ENCODE measurements at regions not wholly inside any gene's neighbourhood (a gene's known extent, or its start where the extent isn't known, plus 50 kb on each side); places are given as distances from the start of the nearest gene placed in this dataset.

DNA sequence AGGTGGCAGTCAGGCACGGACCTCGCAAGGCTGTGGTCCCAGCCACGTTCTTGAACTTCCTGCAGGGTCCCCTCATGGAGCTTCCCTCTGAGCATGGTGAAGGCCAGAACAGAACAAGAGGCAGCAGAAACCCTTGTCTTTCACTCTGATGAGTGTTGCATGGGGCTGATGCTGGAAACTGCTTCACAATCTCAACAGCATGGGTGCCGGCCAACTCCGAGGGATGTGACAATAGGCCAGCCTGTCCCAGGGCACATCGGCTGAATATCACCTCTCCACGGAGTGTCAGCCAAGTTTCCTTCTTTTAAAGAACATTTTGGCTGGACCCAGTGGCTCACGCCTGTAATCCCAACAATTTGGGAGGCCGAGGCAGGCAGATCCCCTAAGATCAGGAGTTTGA, 173.9 kb downstream of the FOXO1 start:
- no peak for DNase-seq

DNA sequence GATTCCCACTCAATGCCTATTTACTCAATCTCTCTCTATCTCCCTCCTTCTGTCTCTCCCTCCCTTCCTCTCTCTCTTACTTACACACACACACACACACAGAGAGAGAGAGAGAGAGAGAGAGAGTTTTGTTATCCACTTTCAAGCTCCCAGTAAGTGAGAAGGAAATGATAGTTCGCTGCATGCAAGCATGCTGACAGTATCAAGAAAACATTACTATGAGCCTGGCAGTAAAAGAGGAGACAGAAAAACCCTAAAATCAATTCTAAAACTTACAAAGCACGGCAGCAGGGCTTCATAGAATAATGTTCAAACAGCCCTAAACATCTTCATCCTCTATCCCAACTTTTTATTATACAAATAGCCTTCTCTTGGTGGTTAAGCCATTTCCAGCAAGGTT, 171.9 kb downstream of the FOXO1 start:
- no peak for DNase-seq

DNA sequence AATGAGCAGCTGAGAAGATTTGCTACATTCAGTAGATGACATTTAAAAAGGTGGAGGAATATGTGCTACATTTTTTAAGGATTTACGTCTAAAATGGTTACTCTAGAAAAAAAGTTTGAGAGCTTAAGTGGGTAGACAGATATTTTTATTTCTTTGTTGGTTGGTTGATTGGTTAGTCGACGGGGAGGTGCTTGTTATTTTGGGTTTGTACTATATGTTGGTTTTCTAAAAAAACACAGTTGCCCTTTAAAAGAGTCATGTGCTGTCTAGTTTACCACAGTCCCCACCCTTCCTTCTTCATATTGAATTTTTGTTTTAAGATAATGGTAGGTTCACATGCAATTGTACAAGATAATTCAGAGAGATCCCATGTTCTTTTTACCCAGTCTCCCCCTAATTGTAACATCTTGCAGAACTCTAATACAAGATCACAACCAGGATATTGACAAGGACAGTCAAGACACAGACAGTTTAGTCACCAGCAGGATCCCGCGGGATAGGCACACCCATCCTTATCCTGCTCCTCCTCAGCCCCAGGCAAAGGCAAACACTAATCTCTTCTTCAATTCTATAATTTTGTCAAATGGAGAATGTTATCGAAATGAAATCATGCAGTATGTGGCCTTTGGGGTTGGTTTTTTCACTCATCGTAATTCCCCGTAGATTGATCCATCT, 171.4 kb downstream of the FOXO1 start:
- DNase-seq, result no peak

DNA sequence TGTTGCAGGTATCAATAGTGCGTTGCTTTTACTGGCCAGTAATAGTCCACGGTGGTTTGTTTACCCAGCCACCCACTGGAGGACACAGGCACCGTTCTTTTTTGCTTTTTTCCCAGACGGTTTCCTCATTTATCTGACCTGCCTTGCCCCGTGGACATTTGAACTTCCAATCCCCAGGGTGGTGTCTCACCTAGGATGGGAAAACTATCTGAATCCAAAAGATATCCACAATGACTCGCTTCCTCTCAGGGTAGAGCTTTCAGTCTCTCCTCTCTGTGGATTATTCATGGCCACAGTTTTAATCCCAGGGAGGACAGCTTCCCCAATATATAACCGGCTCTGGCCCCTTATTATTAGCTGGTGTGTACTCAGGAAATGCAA, 170.8 kb downstream of the FOXO1 start:
- DNase-seq, result no peak

DNA sequence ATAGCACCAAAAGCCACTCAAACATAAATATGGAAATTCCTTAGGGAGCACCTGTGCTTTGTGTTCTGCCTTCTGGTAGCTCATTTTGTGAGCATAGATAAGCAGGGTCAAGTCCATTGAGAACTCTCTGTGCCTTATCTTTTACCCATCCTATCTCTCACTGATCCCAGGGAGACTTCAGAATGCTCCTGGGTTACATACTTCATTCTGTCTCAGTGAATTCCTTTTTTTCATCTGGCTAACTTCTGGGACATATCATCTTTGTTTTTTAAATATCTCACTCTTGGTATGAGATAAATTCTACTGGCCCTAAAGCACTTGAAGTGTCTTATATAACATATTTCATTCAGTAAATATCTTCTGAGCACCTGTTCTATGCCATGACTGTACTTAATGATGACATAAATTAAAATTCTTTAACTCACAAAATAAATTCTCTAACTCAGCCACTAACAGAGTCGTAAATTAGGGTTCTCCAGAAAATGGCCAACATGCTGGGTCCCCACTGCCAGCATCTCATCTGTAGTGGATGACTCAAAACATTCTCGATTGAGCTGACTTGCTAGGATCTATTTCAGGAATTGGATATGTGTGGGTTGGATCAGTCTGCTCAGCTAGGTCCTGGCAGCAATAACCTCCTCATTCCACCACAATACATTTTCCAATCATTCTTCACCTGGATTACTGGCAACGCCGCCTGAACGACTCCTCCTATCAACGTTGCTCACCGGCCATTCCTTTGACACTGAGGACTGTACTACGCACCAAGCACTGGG, 170.2 kb downstream of the FOXO1 start:
- DNase-seq, result no peak

DNA sequence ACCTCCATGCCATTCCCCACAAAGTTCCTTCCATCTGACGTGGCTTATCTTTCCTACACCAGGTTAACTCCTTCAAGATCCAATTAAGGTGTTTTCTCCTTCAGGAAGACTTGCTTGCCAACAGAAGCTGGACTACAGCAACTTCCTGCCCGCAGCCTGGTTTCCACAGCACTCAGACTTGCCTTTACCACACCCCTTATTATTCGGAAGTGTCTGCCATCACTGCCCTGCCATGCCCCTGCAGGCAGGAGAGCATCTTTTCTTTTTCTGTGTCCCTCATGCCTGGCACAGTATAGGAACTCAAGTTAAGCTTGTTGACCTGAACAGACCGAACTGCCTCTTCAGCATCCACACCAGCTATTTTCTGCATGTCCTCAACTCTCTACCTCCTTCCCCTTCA, 168.0 kb downstream of the FOXO1 start:
- DNase-seq, result no peak

DNA sequence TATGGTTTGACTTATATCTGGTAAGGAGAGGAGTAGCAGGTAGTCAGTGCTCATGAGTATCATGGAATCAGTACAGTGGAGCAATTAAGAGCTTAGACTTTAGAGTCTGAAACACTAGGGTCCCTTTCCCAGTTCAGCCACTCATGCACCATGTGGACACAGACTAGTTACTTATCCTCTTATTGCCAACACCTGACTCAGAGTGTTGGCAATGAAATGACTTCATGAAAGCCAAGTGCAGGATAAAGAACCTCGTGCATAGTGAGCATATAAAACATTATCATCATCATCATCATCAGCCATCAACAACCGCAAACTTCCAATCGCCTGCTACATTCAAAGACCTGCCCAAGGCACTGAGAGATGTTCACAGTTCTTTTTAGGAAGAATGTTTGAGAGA, 164.2 kb downstream of the FOXO1 start:
- no peak for DNase-seq

DNA sequence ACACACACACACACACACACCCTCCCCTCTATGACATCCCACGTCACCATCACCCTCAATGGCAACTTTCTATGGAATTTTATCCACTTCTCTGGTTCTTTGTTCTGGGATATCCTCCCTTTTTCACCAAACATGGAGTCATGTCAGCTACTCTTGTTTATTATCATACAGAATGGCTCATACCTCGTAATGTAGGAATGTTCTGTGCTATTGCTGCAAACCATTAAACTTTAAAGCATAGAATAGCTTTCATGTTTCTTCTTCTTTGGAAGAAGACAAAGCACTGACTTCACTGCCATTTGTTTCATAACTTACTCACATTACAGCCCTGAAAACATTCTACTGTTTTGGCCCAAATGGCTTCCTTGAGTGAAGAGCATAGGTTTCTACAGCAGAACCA, 163.4 kb downstream of the FOXO1 start:
- no peak for DNase-seq

DNA sequence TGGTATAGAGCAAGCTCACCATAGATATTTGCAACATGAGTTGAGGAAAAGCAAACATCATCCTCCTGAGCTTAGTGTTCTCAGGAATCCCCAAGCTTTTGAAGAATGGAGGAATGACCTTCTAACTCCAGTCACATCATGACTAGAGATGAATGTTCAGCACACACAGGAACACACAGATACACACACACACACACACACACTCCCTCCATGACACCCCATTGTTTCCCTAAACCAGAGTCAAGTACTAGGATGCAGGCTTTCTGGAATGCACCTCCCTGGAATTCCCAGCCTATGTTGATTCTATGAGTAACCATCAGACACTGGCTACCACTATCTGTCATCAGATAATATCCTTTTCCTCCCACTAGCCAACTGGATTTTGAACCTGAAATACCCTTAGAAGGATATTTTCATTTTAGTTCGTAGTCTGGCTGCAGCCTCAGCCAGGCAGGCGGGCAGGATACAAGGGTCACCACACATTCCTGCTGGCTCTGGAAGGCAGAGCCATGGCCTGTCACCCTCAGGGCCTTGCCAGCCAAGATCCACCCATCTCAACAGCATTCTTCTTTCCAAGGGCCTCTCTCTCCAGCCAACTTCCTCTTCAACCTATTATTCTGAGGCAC, 162.4 kb downstream of the FOXO1 start:
- no peak for DNase-seq

DNA sequence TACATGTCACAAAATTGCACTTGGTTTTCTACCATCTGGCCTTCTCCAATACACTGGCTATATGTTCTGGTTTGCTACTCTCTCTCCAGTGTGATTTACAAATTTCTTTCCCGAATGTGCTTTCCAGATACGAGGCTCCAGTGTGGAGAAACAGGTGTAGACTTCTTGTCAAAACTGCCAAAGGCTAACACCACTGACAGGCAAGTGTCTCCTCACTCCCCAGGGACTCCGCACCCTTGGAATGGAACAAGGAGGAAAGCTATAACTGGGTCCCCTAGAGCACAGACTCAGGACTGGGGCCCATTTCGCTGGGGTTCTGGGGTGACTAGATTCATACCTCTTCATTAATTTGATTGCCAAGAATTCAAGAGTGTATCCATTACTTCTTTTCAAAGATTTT, 161.8 kb downstream of the FOXO1 start:
- DNase-seq, result no peak

DNA sequence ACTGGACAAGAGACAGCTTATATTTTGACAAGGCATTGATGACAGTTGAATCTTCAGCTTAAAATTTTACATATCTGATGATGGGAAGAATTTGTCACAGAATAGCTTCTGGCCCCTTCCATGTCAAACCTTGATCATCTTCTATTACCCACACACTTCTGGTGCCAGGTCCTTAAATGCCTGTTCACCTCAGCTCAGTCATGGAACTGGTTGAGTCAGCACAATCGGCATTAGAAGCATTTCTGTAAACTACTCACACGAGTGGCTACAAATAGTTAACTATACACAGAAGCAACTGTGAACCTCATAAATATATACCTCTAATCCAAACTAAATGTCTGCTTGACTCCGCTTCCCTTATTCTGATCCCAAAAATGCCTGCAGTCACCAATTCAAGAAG, 161.2 kb downstream of the FOXO1 start:
- no peak for DNase-seq

Measured in NCI-H1105 (cell line).